H1 (cell line): ENCODE measurements at regions not wholly inside any gene's neighbourhood (a gene's known extent, or its start where the extent isn't known, plus 50 kb on each side); places are given as distances from the start of the nearest gene placed in this dataset.

Source experiments
- CTCF ChIP-seq, 3 experiments: IDR thresholded peaks; 1 replicate in 2 of 3; 2 replicates in 1 of 3; pipeline versions ENCODE4 v1.5.1 to v1.6.1; 2011; ENCODE audit warnings: low read length in 3 of 3, mild to moderate bottlenecking in 3 of 3, inconsistent platforms in 2 of 3, low read depth in 1 of 3, moderate library complexity in 1 of 3; ENCODE audit not compliant: insufficient read depth in 1 of 3; ENCODE audit errors: control extremely low read depth in 1 of 3
- HDAC6 ChIP-seq: IDR thresholded peaks from one replicate; pipeline ENCODE4 v1.7.1; 2012; ENCODE audit warnings: low read depth, mild to moderate bottlenecking, inconsistent platforms, low read length, moderate library complexity
- POU5F1 ChIP-seq: IDR thresholded peaks from 2 replicates; pipeline ENCODE4 v1.6.1; 2011; ENCODE audit warnings: low read depth, mild to moderate bottlenecking, low read length, moderate library complexity
- RFX5 ChIP-seq: IDR thresholded peaks from 2 replicates; pipeline ENCODE4 v1.6.1; 2011; ENCODE audit warnings: low read depth, low read length, improper control_type of control experiment, borderline replicate concordance
- RXRA ChIP-seq: IDR thresholded peaks from 2 replicates; pipeline ENCODE4 v1.6.1; 2011; ENCODE audit warnings: low read depth, mild to moderate bottlenecking, low read length, moderate library complexity; ENCODE audit not compliant: insufficient read depth
- SAP30 ChIP-seq: fragments of 300-600 bp; sonication (generic); IDR thresholded peaks from 2 replicates; pipeline ENCODE4 v1.7.1; 2012; ENCODE audit warnings: low read length, moderate library complexity, mild to moderate bottlenecking, inconsistent platforms; ENCODE audit not compliant: insufficient read depth, insufficient replicate concordance
- SIX5 ChIP-seq: IDR thresholded peaks from 2 replicates; pipeline ENCODE4 v1.6.1; 2011; ENCODE audit warnings: mild to moderate bottlenecking, low read depth, low read length
- SRF ChIP-seq: IDR thresholded peaks from 2 replicates; pipeline ENCODE4 v1.6.1; 2011; ENCODE audit warnings: mild to moderate bottlenecking, low read depth, low read length, moderate library complexity
- USF2 ChIP-seq: IDR thresholded peaks from 2 replicates; pipeline ENCODE4 v1.6.1; 2011; ENCODE audit warnings: low read length, improper control_type of control experiment
- YY1 ChIP-seq: IDR thresholded peaks from 2 replicates; pipeline ENCODE4 v1.6.1; 2011; ENCODE audit warnings: low read depth, mild to moderate bottlenecking, low read length

- no peak for TF ChIP-seq SIX5
- no peak for TF ChIP-seq YY1
- TF ChIP-seq USF2: no peak
- no peak for TF ChIP-seq SAP30
- TF ChIP-seq SRF: no peak
- TF ChIP-seq RXRA: no peak
- no peak for TF ChIP-seq POU5F1
- no peak for TF ChIP-seq CTCF (IDR thresholded peaks at IDR 0.05; ENCODE audit: control extremely low read depth in 1 of 3, insufficient read depth in 1 of 3, low read depth in 1 of 3, low read length in 3 of 3)
- TF ChIP-seq RFX5: no peak
- TF ChIP-seq HDAC6: no peak
These were observed 125.5 kb upstream of the NETO1 start (continued) for GRCh38 chr18:72993250-72993649.
